Jurkat, Clone E6-1 (cell line): ENCODE measurements at regions not wholly inside any gene's neighbourhood (a gene's known extent, or its start where the extent isn't known, plus 50 kb on each side); places are given as distances from the start of the nearest gene placed in this dataset.

Source experiments
- DNase-seq: peaks from one replicate; pipeline ENCODE4 v3.0.0-alpha.2; 2011; ENCODE audit warnings: low read depth, low spot score
- H3K4me3 ChIP-seq: 2 replicates; pipeline ENCODE4 v1.5.1; 2011; ENCODE audit warnings: mild to moderate bottlenecking, low read length, control low read depth, moderate library complexity

GRCh38 chr17:5809056-5809455 lies 224.7 kb upstream of the NLRP1 start:
- H3K4me3 ChIP-seq = no peak overlapping the region
- no peak for DNase-seq

GRCh38 chr17:5809580-5810188 lies 225.4 kb upstream of the NLRP1 start:
- no peak for DNase-seq

DNA sequence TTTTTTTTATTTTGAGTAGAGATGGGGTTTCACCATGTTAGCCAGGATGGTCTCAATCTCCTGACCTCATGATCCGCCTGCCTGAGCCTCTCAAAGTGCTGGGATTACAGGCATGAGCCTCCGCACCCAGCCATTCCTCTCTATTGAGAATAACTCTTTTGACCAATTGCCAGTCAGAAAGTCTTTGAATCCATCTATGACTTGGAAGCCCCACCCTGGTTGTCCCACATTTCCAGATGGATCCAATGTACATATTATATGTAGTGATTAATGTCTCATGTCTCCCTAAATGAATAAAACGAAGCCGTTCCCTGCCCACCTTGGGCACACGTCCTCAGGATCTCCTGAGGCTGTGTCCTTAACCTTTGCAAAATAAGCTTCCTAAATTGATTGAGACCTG lies 228.3 kb upstream of the NLRP1 start:
- no peak for DNase-seq
- H3K4me3 ChIP-seq = no peak overlapping the region

More at GRCh38 chr17:5809580-5810188, 225.4 kb upstream of the NLRP1 start:
- no peak overlapping the region for H3K4me3 ChIP-seq

- no peak overlapping the region for H3K4me3 ChIP-seq
- DNase-seq = no peak
Observed at GRCh38 chr17:5813357-5813756, 229.0 kb upstream of the NLRP1 start.

- no peak for DNase-seq
- no peak overlapping the region for H3K4me3 ChIP-seq
Observed at GRCh38 chr17:5815396-5815795, 231.1 kb upstream of the NLRP1 start.

- no peak overlapping the region for H3K4me3 ChIP-seq
- DNase-seq = no peak
Observed at GRCh38 chr17:5816491-5817070, 232.3 kb upstream of the NLRP1 start.

DNA sequence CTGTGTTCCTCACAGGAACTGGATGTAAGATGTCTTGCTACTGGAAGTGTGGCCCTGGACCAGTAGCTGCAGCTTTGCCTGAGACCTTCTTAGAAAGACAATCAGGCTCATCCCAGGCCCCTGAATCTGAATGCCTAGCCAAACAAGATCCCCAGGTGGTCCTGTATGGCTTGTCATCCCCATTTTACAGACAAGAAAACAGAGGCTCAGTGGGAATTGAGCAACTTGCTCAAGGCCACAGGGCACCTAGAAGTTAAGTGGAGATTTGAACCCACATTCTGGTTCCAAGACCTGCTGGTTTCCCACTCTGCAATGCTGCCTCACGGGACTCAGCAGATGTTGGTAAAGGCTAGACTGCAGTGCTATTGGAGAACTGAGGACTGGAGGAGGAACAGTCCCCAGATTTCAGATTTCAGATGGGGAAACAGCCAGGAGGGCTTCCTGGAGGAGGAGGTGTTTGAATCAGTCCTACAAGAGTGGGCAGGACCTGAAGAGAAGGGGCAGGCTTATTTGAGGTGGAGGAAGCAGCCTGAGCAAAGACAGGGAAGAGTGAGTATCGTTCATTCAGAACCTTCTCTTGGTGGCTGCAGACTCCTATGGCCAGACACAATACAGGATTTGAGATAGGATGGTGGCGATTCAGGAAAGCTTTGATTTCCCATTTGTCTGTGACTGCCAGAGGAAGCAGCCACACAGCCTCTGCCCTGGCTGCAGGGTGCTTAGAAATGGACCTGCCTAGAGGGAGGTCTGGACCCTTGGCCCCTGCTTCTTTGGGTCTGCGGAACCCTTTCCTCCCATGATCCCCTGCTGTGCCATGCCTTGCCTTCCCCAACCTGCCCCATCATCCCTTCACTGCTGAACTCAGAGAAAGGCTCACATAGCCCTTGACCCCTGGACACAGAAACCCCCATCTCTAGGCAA lies 233.4 kb upstream of the NLRP1 start:
- no peak overlapping the region for H3K4me3 ChIP-seq
- DNase-seq = no peak

GRCh38 chr17:5819396-5819795 lies 235.1 kb upstream of the NLRP1 start:
- no peak for DNase-seq
- no peak overlapping the region for H3K4me3 ChIP-seq

DNA sequence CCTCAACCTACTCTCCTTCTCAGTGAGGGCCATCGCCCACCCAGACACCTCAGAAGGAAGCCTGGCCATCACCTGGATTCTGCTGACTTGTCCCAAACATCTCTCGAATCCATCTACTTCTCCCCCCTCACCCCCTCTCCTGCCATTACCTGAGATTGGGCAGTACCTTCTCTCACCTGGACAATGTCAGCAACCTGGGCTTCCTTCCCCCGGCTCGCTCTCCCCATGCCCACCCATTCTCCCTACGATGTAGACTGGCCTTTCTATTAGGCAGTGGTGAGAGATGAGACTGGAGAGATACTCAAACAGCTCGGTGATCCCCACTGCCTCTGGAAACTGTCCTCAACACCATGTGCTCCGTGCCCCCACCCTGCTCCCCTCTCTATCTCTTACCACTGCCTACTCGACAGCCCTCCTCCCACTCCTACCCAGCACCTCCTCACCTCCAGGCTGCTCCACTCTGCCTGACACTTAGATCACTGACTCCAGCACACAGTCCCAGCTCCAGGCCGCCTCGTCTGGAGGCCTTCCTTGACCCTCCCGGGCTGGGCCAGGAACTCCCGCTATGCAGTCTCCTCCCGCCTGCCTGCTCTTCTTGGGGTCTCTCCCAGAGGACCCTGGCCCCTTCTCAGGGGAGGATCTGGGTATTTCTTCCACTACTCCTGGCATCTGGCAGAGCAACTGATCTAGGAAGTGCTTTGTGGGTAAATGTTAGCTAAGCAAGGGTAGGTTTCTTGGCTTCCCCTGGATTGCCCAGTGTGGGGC lies 235.8 kb upstream of the NLRP1 start:
- DNase-seq = no peak
- no peak overlapping the region for H3K4me3 ChIP-seq

- no peak overlapping the region for H3K4me3 ChIP-seq
- no peak for DNase-seq
Observed at GRCh38 chr17:5820721-5821456, 236.6 kb upstream of the NLRP1 start.

GRCh38 chr17:5821803-5822202 lies 237.5 kb upstream of the NLRP1 start:
- no peak overlapping the region for H3K4me3 ChIP-seq
- no peak for DNase-seq

GRCh38 chr17:5822281-5823060 lies 238.2 kb upstream of the NLRP1 start:
- no peak overlapping the region for H3K4me3 ChIP-seq
- DNase-seq = no peak

GRCh38 chr17:5823219-5823618 lies 238.9 kb upstream of the NLRP1 start:
- no peak for DNase-seq
- H3K4me3 ChIP-seq = no peak overlapping the region

DNA sequence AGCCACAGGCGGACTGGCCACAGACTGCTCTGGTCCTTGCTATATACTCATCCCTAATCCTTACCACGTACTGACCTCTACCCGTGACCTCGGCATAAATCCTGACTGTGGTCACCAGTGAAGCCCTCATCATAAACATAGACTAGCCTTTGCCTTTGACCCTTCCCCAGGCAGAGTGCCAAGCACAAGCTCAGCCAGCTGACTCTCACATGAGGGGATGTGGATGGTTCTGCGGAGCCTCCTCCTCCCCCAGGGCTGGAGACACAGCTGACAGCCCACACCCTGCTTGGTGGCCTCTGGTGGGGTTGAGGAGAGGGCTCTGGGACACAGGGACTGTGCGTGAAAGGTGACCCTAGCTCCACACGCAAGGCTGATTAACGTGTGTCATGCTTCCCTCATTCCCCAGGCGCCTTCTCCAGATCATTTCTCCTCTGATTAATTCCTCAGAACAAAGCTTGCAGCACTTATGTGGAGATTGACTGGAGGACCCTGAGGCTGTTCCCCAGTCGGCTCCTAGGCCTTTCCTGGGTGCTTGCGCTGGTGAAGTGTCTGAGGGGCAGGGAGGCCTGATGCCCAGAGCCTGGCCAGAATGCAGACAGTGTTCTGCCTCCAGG lies 241.5 kb upstream of the NLRP1 start:
- DNase-seq = no peak
- no peak overlapping the region for H3K4me3 ChIP-seq

DNA sequence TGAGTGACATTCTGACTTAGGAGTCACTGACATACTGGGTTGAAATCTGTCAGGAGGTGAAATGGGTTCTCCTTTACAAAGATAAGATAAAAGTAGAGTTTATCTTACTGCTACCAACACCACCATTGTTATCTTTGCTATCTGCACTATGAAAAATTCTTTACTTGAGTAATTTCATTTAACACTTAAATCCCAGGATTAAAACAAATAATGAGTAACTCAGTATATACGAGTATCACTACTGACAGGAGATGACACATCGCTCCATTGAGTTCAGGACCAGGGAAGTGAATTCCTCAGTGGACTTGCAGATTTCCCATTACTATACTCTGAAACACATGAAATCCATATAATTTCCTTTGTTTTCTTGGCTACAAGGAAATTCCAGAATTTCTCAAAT lies 242.1 kb upstream of the NLRP1 start:
- no peak overlapping the region for H3K4me3 ChIP-seq
- no peak for DNase-seq

DNA sequence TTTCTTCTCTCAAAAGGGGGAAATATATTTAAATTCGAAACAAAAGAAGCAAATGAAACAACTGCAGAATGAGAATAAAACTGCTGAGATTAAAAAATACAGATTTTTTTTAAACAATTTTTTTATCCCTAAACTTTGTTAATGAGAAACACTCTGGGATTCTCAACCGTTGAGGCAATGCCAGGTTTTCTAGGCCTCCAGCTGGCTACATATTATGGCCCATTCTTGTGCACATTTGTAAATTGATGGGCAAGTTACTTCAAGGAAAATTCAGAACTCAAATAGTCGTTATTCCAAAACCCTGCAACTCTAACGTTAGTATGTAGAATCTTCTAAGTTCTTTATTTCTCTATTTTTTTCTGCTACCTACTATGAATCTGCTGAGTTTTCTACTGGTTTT lies 239.3 kb upstream of the WSCD1 start:
- H3K4me3 ChIP-seq = no peak overlapping the region
- DNase-seq = no peak

GRCh38 chr17:5832886-5833285 lies 237.3 kb upstream of the WSCD1 start:
- H3K4me3 ChIP-seq = no peak overlapping the region
- no peak for DNase-seq

DNA sequence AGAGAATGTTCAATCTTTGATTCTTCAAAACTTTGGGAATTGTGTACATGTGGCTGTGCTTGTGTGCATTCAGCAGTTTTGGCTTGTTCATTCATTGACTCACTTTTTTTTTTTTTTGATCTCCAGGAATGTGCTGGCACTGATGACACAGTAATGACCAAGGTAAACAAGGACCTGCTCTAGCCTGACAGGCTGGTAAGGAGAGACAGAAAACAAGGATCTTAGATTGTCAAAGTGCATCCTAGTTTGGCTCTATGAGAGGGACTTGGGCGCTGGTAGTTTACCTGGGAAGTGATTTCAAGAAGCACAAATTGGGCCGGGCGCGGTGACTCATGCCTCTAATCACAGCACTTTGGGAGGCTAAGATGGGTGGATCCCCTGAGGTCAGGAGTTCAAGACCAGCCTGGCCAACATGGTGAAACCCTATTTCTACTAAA lies 233.1 kb upstream of the WSCD1 start:
- H3K4me3 ChIP-seq = no peak overlapping the region

More for the DNA sequence above, 233.1 kb upstream of the WSCD1 start:
- no peak for DNase-seq
